Activated CD8-positive, alpha-beta T cell treated with anti-CD3 and anti-CD28 coated beads for 36 hours (primary cell): ENCODE measurements at regions not wholly inside any gene's neighbourhood (a gene's known extent, or its start where the extent isn't known, plus 50 kb on each side); places are given as distances from the start of the nearest gene placed in this dataset.

Source experiments
- ATAC-seq: fragments of 200-7000 bp; cut with Tn5 transposase; one replicate; pipeline ENCODE4 v1.10.0; 2021; ENCODE audit warnings: mild to moderate bottlenecking, moderate library complexity
- CTCF ChIA-PET: fragments of 350-600 bp; sonication (Branson Sonifier 250); formaldehyde crosslinking; loops from one replicate; lab custom pipeline; 2021; ENCODE audit warnings: antibody characterized with exemption; lab: Charles Lee
- POLR2A ChIA-PET: fragments of 350-600 bp; sonication (Branson Sonifier 250); formaldehyde crosslinking; loops from one replicate; lab custom pipeline; 2021; ENCODE audit warnings: antibody characterized with exemption; lab: Charles Lee
- DNase-seq: peaks from one replicate; pipeline ENCODE4 v3.0.0-alpha.2; 2020
- H3K27ac Mint-ChIP-seq: one replicate; pipeline ENCODE4 v1.8.0; 2021; ENCODE audit warnings: mild to moderate bottlenecking, mixed read lengths
- H3K27me3 Mint-ChIP-seq: one replicate; pipeline ENCODE4 v1.8.0; 2021; ENCODE audit warnings: mixed read lengths
- H3K36me3 Mint-ChIP-seq: one replicate; pipeline ENCODE4 v1.8.0; 2021; ENCODE audit warnings: low read depth, mixed read lengths
- H3K4me1 Mint-ChIP-seq: one replicate; pipeline ENCODE4 v1.8.0; 2021; ENCODE audit warnings: low read depth, mixed read lengths
- H3K4me3 Mint-ChIP-seq: one replicate; pipeline ENCODE4 v1.8.0; 2021; ENCODE audit warnings: mild to moderate bottlenecking, moderate library complexity, mixed read lengths
- H3K9me3 Mint-ChIP-seq: one replicate; pipeline ENCODE4 v1.8.0; 2021; ENCODE audit warnings: mixed read lengths
- intact Hi-C: fragments of 100-400 bp; cut with micrococcal nuclease; formaldehyde crosslinking; loops from one replicate; pipeline ENCODE4 v1.10.0; 2022
- TF ChIP-seq, protein P1 (sequence below): fragments of 200-600 bp; IDR thresholded peaks from one replicate; pipeline ENCODE4 v1.8.0; 2022; ENCODE audit warnings: antibody characterized with exemption, mild to moderate bottlenecking

DNA sequence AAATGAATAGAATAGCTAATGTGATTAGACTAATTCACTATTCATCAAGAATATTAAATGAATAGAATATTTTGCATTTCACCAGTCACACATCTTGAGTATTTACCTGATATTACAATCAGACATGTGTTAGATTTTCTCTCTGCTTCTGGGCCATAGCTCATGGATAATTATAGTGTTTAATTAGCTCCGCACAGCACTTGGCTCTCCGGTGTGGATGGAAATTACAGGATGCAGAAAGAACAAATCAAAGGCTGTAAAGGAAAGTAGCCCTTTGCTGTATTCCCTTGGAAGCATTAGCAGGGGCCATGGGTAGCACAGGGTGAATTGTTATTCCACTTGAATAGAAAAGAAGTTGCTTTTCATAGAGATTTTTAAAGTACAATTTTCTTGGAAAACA, 320.3 kb upstream of the SORL1-AS1 start:
- no peaks in the 10 kb centered on the region for H3K36me3 Mint-ChIP-seq

DNA sequence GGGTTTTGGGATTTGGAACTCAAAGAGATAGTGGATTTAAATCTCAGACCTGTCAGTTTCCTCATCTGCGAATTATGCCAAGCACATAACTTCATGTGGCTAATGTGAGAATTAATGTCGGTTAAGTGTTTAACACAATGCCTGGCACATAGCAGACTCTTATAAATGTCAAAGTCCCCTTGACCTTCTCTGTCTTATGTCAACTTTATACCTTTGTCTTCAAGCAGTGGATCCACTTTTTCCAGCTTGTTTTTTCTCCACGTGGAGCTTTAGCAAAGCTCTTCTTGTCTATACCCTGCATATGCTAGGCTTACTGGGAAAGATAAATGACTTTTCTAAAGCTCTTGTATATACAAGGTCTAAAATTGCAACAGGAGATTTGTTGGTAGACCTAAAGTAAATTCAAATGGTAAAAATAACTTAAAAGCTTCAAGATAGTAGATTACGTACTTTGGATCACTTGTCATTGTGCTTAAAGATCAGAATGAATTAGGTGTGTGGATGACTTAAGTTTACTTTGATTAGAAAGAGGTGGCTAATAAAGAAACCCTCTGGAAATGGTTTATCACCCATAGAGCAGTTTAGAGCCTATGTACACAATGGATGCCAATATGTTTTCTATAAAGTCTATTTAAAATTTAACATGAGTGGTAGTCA, 318.3 kb upstream of the SORL1-AS1 start:
- POLR2A ChIA-PET = no interaction called here
- Mint-ChIP-seq H3K9me3 (no peaks in the 10 kb centered on the region), H3K27ac (no peak overlapping the region), H3K4me3 (no peak overlapping the region), H3K36me3 (no peaks in the 10 kb centered on the region), H3K27me3 (no peaks in the 10 kb centered on the region), H3K4me1 (no peaks in the 10 kb centered on the region)
- intact Hi-C loops = no loop called here
- CTCF ChIA-PET = no interaction called here
- ATAC-seq (no peak), DNase-seq (no peak)
- TF ChIP-seq, protein P1, sequence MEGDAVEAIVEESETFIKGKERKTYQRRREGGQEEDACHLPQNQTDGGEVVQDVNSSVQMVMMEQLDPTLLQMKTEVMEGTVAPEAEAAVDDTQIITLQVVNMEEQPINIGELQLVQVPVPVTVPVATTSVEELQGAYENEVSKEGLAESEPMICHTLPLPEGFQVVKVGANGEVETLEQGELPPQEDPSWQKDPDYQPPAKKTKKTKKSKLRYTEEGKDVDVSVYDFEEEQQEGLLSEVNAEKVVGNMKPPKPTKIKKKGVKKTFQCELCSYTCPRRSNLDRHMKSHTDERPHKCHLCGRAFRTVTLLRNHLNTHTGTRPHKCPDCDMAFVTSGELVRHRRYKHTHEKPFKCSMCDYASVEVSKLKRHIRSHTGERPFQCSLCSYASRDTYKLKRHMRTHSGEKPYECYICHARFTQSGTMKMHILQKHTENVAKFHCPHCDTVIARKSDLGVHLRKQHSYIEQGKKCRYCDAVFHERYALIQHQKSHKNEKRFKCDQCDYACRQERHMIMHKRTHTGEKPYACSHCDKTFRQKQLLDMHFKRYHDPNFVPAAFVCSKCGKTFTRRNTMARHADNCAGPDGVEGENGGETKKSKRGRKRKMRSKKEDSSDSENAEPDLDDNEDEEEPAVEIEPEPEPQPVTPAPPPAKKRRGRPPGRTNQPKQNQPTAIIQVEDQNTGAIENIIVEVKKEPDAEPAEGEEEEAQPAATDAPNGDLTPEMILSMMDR = no peak

More for the DNA sequence above, 320.3 kb upstream of the SORL1-AS1 start:
- no peaks in the 10 kb centered on the region for H3K9me3 Mint-ChIP-seq
- no peaks in the 10 kb centered on the region for H3K4me1 Mint-ChIP-seq
- no peak overlapping the region for H3K27ac Mint-ChIP-seq
- ATAC-seq (no peak), DNase-seq (no peak)
- ChIA-PET CTCF (no interaction called here), POLR2A (no interaction called here)
- intact Hi-C loops = no loop called here
- TF ChIP-seq, protein P1 = no peak
- H3K4me3 Mint-ChIP-seq = no peak overlapping the region
- H3K27me3 Mint-ChIP-seq = no peaks in the 10 kb centered on the region

DNA sequence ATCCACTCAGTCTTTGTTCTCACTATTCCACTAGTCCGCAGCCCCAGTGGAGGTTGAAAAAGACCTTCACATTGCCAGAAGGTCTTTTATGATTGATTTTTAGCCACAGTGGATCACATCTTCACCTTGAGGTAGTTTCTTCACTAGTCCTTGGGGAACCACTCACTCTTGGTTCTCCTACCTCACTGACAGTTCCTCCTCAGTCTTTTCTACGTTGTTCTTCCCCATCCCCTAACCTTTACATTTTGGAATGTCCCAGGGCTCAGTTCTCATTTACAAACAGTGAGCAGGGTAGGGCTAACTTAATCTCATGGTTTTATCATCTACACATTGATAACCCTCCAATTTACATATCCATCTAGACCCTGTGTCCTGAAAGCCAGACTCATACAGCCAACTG, 316.4 kb upstream of the SORL1-AS1 start:
- no peak for ATAC-seq
- TF ChIP-seq, protein P1 = no peak
- Mint-ChIP-seq H3K27ac (no peak overlapping the region), H3K4me1 (no peaks in the 10 kb centered on the region), H3K27me3 (no peaks in the 10 kb centered on the region), H3K9me3 (no peaks in the 10 kb centered on the region), H3K36me3 (no peaks in the 10 kb centered on the region), H3K4me3 (no peak overlapping the region)
- intact Hi-C loops = no loop called here
- no peak for DNase-seq
- ChIA-PET POLR2A (no interaction called here), CTCF (no interaction called here)

DNA sequence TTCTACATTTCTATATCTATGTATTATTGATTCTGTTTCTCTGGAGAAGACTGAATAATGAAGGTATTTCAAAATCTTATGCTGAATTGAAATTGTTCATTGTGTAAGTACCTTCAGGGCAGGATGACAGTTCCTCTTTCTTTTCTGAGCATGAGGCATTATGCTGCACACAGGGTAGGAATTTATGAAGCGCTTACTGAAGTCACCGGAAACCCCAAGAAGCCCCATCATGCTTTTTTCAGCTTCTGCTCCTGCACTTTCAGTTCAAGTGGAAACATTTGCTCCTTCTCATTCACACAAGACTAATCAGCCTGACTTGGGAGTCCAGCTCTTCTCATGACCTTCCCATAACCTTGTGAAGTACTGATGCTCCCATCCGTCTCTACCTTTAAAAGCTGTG, 314.7 kb upstream of the SORL1-AS1 start:
- Mint-ChIP-seq H3K4me3 (no peak overlapping the region), H3K4me1 (no peaks in the 10 kb centered on the region), H3K9me3 (no peaks in the 10 kb centered on the region), H3K36me3 (no peaks in the 10 kb centered on the region), H3K27me3 (no peaks in the 10 kb centered on the region), H3K27ac (no peak overlapping the region)
- intact Hi-C loops = no loop called here
- POLR2A ChIA-PET = no interaction called here
- DNase-seq (peak; percentile 6), ATAC-seq (peak; percentile 69)
- TF ChIP-seq, protein P1 = no peak
- CTCF ChIA-PET = no interaction called here

DNA sequence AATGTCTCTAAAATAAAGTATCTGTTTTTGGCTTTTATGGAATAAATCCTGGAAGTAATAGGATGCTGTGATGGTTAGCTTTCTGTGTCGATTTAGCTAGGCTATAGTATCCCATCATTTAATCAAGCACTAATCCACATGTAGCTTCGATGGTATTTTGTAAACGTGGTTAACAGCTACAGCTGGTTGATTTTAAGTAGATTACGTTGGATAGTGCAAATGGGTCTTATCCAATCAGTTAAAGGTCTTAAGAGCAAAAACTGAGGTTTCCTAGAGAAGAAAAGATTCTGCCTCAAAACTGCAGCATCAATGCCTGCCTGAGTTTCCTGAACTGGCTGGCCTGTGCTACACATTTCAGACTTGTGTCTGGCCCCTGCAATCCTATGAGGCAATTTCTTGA, 314.2 kb upstream of the SORL1-AS1 start:
- POLR2A ChIA-PET = no interaction called here
- TF ChIP-seq, protein P1 = no peak

More for the DNA sequence above, 314.2 kb upstream of the SORL1-AS1 start:
- intact Hi-C loops = no loop called here
- H3K9me3 Mint-ChIP-seq = no peaks in the 10 kb centered on the region
- no peak overlapping the region for H3K27ac Mint-ChIP-seq
- no peaks in the 10 kb centered on the region for H3K36me3 Mint-ChIP-seq
- H3K4me1 Mint-ChIP-seq = no peaks in the 10 kb centered on the region
- CTCF ChIA-PET = no interaction called here
- peak; percentile 10 for ATAC-seq
- H3K4me3 Mint-ChIP-seq = no peak overlapping the region
- no peak for DNase-seq
- no peaks in the 10 kb centered on the region for H3K27me3 Mint-ChIP-seq
